ENCODE measurements at regions not wholly inside any gene's neighbourhood (a gene's known extent, or its start where the extent isn't known, plus 50 kb on each side); places are given as distances from the start of the nearest gene placed in this dataset.

DNA sequence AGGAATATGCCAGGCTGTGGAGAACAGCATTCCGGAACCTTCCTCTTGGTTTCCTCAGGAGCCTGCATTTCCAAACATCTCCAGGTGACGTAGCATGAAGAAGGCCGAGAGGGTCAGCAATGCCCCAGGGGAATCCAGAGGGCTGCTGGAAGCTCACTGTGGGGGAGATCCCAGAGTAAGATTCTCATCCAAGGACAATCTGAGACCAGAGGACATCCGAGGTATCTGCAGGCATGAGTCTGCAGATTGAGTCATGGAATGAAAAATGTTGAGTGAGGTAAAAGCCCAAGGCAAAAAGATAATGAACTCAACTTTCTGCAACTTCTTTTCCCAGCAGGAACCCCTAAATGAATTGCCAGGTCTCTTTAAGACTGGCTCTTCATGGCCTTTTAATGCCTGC is 73.5 kb downstream of the KIF4B start:
- TF ChIP-seq, protein P1, sequence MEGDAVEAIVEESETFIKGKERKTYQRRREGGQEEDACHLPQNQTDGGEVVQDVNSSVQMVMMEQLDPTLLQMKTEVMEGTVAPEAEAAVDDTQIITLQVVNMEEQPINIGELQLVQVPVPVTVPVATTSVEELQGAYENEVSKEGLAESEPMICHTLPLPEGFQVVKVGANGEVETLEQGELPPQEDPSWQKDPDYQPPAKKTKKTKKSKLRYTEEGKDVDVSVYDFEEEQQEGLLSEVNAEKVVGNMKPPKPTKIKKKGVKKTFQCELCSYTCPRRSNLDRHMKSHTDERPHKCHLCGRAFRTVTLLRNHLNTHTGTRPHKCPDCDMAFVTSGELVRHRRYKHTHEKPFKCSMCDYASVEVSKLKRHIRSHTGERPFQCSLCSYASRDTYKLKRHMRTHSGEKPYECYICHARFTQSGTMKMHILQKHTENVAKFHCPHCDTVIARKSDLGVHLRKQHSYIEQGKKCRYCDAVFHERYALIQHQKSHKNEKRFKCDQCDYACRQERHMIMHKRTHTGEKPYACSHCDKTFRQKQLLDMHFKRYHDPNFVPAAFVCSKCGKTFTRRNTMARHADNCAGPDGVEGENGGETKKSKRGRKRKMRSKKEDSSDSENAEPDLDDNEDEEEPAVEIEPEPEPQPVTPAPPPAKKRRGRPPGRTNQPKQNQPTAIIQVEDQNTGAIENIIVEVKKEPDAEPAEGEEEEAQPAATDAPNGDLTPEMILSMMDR (IDR thresholded peaks at IDR 0.05): no peak
- H3K9me3 Mint-ChIP-seq: no peaks in the 10 kb centered on the region
- H3K4me1 Mint-ChIP-seq (ENCODE audit: low read depth): no peaks in the 10 kb centered on the region
- no peaks in the 10 kb centered on the region for H3K4me1 ChIP-seq (ENCODE audit: insufficient read depth, low read length)
- DNase-seq (no peak), ATAC-seq (ENCODE audit: poor library complexity) (no peak)
- H3K4me3 ChIP-seq (ENCODE audit: low read length): no peak overlapping the region
- no peaks in the 10 kb centered on the region for H3K9me3 ChIP-seq (ENCODE audit: control insufficient read depth in 1 of 2, insufficient read depth in 1 of 2, low read length in 2 of 2)
- H3K4me3 Mint-ChIP-seq: no peak overlapping the region
- H3K36me3 ChIP-seq (ENCODE audit: insufficient read depth, low read length): no peaks in the 10 kb centered on the region
- intact Hi-C loops (cut with DNase I, micrococcal nuclease): no loop called here
- no peak overlapping the region for H3K27ac ChIP-seq (ENCODE audit: low read depth in 1 of 2, low read length in 2 of 2)
- no peaks in the 10 kb centered on the region for H3K27me3 ChIP-seq (ENCODE audit: control insufficient read depth in 1 of 2, insufficient read depth in 2 of 2, low read length in 2 of 2)
- H3K36me3 Mint-ChIP-seq (ENCODE audit: low read depth): no peaks in the 10 kb centered on the region
- ChIA-PET POLR2A (no interaction called here), CTCF (no interaction called here)
- no peak overlapping the region for H3K27ac Mint-ChIP-seq
- H3K27me3 Mint-ChIP-seq: peaks cover 11% of the 10 kb centered on the region

DNA sequence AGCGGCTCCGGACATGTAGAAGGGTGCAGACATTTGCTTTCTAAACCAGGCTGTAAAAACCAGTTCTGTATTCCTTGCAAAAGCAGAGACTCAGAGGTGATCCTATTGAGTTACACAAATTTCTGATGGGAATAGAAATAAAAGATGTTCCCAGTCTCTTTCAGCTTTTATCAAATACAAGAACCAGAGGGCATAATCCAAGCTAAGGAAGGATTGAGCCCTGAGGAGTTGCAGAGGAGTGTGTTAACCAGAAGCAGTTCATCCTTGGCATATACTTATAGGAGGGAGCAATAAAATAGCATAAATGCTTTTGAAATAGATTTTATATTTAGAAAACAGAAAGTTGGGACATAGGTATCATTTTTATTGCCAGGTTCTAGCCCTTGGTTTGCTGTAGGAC is 75.3 kb downstream of the KIF4B start:
- H3K27ac ChIP-seq (ENCODE audit: low read depth in 1 of 2, low read length in 2 of 2): no peak overlapping the region
- no peaks in the 10 kb centered on the region for H3K36me3 ChIP-seq (ENCODE audit: insufficient read depth, low read length)
- H3K27ac Mint-ChIP-seq: no peak overlapping the region
- TF ChIP-seq, protein P1 (IDR thresholded peaks at IDR 0.05): no peak
- DNase-seq (no peak), ATAC-seq (ENCODE audit: poor library complexity) (no peak)
- H3K4me3 Mint-ChIP-seq: no peak overlapping the region
- peaks cover 17% of the 10 kb centered on the region for H3K27me3 Mint-ChIP-seq
- ChIA-PET CTCF (no interaction called here), POLR2A (no interaction called here)
- intact Hi-C loops (cut with DNase I, micrococcal nuclease): no loop called here
- no peaks in the 10 kb centered on the region for H3K4me1 ChIP-seq (ENCODE audit: insufficient read depth, low read length)
- no peaks in the 10 kb centered on the region for H3K27me3 ChIP-seq (ENCODE audit: control insufficient read depth in 1 of 2, insufficient read depth in 2 of 2, low read length in 2 of 2)
- H3K4me1 Mint-ChIP-seq (ENCODE audit: low read depth): no peaks in the 10 kb centered on the region
- no peaks in the 10 kb centered on the region for H3K9me3 ChIP-seq (ENCODE audit: control insufficient read depth in 1 of 2, insufficient read depth in 1 of 2, low read length in 2 of 2)
- H3K36me3 Mint-ChIP-seq (ENCODE audit: low read depth): no peaks in the 10 kb centered on the region
- H3K4me3 ChIP-seq (ENCODE audit: low read length): no peak overlapping the region
- H3K9me3 Mint-ChIP-seq: no peaks in the 10 kb centered on the region

DNA sequence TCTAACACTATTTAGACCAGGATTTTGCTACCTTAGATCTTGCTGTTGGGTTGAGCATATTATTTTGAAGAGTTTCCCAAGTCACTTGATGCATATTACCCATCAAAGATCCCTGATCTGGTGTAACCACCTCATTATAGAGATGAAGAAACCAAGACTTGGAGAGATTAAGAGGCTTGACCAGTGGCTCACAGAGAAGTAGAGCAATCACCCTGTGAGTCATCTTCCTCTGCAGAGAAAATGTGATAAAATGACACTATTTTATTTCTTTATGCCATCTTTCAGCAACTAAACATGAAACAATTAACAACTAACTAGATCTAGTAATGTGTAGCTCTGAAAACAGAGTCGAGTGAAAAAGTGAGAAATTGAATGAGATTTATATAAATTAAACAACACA is 76.1 kb downstream of the KIF4B start:
- Histone ChIP-seq H3K4me1 (ENCODE audit: insufficient read depth, low read length) (no peaks in the 10 kb centered on the region), H3K4me3 (ENCODE audit: low read length) (no peak overlapping the region), H3K36me3 (ENCODE audit: insufficient read depth, low read length) (no peaks in the 10 kb centered on the region), H3K9me3 (ENCODE audit: control insufficient read depth in 1 of 2, insufficient read depth in 1 of 2, low read length in 2 of 2) (no peaks in the 10 kb centered on the region), H3K27ac (ENCODE audit: low read depth in 1 of 2, low read length in 2 of 2) (no peak overlapping the region), H3K27me3 (ENCODE audit: control insufficient read depth in 1 of 2, insufficient read depth in 2 of 2, low read length in 2 of 2) (no peaks in the 10 kb centered on the region)
- Mint-ChIP-seq H3K27me3 (peaks cover 18% of the 10 kb centered on the region), H3K4me3 (no peak overlapping the region), H3K27ac (no peak overlapping the region), H3K4me1 (ENCODE audit: low read depth) (no peaks in the 10 kb centered on the region), H3K9me3 (no peaks in the 10 kb centered on the region), H3K36me3 (ENCODE audit: low read depth) (no peaks in the 10 kb centered on the region)
- TF ChIP-seq, protein P1 (IDR thresholded peaks at IDR 0.05): no peak
- DNase-seq (no peak), ATAC-seq (ENCODE audit: poor library complexity) (no peak)
- ChIA-PET POLR2A (no interaction called here), CTCF (no interaction called here)
- intact Hi-C loops (cut with DNase I, micrococcal nuclease): no loop called here
